ENCODE measurements at regions not wholly inside any gene's neighbourhood (a gene's known extent, or its start where the extent isn't known, plus 50 kb on each side); places are given as distances from the start of the nearest gene placed in this dataset.

DNA sequence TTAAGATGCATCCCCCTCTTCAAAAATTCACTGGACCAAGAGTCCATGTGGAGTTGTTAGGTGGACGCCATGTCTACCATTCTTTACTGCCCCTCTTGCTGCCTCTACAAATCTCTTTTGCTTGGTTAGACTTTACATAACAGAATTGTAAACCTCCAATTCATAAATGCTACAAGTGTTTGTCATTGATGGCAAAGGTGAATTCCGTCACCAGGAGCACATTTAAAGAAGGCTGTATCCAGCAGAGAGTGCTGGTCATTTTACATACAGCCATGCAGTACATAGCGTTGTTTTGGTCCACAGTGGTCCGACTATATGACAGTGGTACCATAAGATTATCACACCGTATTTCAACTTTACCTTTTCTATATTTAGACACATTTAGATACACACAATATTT lies 274.5 kb downstream of the MYCN start:
- TF ChIP-seq, protein P1, sequence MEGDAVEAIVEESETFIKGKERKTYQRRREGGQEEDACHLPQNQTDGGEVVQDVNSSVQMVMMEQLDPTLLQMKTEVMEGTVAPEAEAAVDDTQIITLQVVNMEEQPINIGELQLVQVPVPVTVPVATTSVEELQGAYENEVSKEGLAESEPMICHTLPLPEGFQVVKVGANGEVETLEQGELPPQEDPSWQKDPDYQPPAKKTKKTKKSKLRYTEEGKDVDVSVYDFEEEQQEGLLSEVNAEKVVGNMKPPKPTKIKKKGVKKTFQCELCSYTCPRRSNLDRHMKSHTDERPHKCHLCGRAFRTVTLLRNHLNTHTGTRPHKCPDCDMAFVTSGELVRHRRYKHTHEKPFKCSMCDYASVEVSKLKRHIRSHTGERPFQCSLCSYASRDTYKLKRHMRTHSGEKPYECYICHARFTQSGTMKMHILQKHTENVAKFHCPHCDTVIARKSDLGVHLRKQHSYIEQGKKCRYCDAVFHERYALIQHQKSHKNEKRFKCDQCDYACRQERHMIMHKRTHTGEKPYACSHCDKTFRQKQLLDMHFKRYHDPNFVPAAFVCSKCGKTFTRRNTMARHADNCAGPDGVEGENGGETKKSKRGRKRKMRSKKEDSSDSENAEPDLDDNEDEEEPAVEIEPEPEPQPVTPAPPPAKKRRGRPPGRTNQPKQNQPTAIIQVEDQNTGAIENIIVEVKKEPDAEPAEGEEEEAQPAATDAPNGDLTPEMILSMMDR (IDR thresholded peaks at IDR 0.05; ENCODE audit: insufficient read depth, low read length, poor library complexity, severe bottlenecking), result no peak
- TF ChIP-seq EZH2phosphoT487 (conservative IDR thresholded peaks at IDR 0.05; ENCODE audit: low read length), result no peak
